Parathyroid adenoma (tissue), 2 donors: ENCODE measurements at regions not wholly inside any gene's neighbourhood (a gene's known extent, or its start where the extent isn't known, plus 50 kb on each side); places are given as distances from the start of the nearest gene placed in this dataset.
A peak's percentile ranks its signal among the peaks of the same experiment; 100 is the strongest.

ENCODE experiments used
- H2AFZ ChIP-seq: fragments of 300-600 bp; sonication (generic); one replicate; pipeline ENCODE4 v1.7.0; 2017; ENCODE audit warnings: antibody characterized with exemption, mild to moderate bottlenecking
- H3K27ac ChIP-seq: fragments of 300-600 bp; sonication (generic); one replicate; pipeline ENCODE4 v1.7.0; 2017
- H3K27me3 ChIP-seq: fragments of 300-600 bp; sonication (generic); one replicate; pipeline ENCODE4 v1.7.0; 2017; ENCODE audit warnings: low read length; ENCODE audit not compliant: control insufficient read depth, insufficient read depth
- H3K36me3 ChIP-seq: fragments of 300-600 bp; sonication (generic); one replicate; pipeline ENCODE4 v1.7.0; 2017; ENCODE audit warnings: low read length; ENCODE audit not compliant: control insufficient read depth, insufficient read depth
- H3K4me1 ChIP-seq: fragments of 300-600 bp; sonication (generic); one replicate; pipeline ENCODE4 v1.7.0; 2017; ENCODE audit warnings: control low read depth
- H3K4me2 ChIP-seq: fragments of 300-600 bp; sonication (generic); one replicate; pipeline ENCODE4 v1.7.0; 2017; ENCODE audit warnings: low read length
- H3K4me3 ChIP-seq: fragments of 300-600 bp; sonication (generic); one replicate; pipeline ENCODE4 v1.7.0; 2017; ENCODE audit warnings: low read depth, low read length
- H3K79me2 ChIP-seq: fragments of 300-600 bp; sonication (generic); one replicate; pipeline ENCODE4 v1.7.0; 2017; ENCODE audit warnings: control low read depth
- H3K9ac ChIP-seq: fragments of 300-600 bp; sonication (generic); one replicate; pipeline ENCODE4 v1.7.0; 2017; ENCODE audit warnings: mild to moderate bottlenecking
- H3K9me3 ChIP-seq: fragments of 300-600 bp; sonication (generic); one replicate; pipeline ENCODE4 v1.7.0; 2017; ENCODE audit warnings: low read length; ENCODE audit not compliant: control insufficient read depth
- CTCF ChIP-seq: fragments of 300-600 bp; sonication (generic); IDR thresholded peaks from one replicate; pipeline ENCODE4 v1.7.0; 2017; ENCODE audit warnings: antibody characterized with exemption, mild to moderate bottlenecking
- donor health status: primary hyperparathyroidism.

- Histone ChIP-seq H3K79me2 (no peaks in the 10 kb centered on the region), H3K4me2 (no peak overlapping the region), H3K9ac (no peak overlapping the region), H3K36me3 (no peaks in the 10 kb centered on the region), H3K4me1 (no peaks in the 10 kb centered on the region), H3K27ac (no peak overlapping the region), H3K9me3 (no peaks in the 10 kb centered on the region), H3K4me3 (no peak overlapping the region), H3K27me3 (no peaks in the 10 kb centered on the region), H2AFZ (no peak overlapping the region)
- peak; percentile 12 for TF ChIP-seq CTCF
Observed at GRCh38 chr10:108204528-108205305, 1040.2 kb upstream of the SORCS1 start.

- Histone ChIP-seq H2AFZ (no peak overlapping the region), H3K79me2 (no peaks in the 10 kb centered on the region), H3K27ac (no peak overlapping the region), H3K27me3 (no peaks in the 10 kb centered on the region), H3K4me2 (no peak overlapping the region), H3K4me3 (no peak overlapping the region), H3K9ac (no peak overlapping the region), H3K36me3 (no peaks in the 10 kb centered on the region), H3K4me1 (no peaks in the 10 kb centered on the region), H3K9me3 (no peaks in the 10 kb centered on the region)
- no peak for TF ChIP-seq CTCF
Observed at GRCh38 chr10:108203905-108204527, 1039.5 kb upstream of the SORCS1 start.

GRCh38 chr10:108187408-108188012, 1023.0 kb upstream of the SORCS1 start:
- Histone ChIP-seq H3K4me1 (no peaks in the 10 kb centered on the region), H2AFZ (no peak overlapping the region), H3K27me3 (no peaks in the 10 kb centered on the region), H3K4me2 (no peak overlapping the region), H3K9me3 (no peaks in the 10 kb centered on the region), H3K9ac (no peak overlapping the region), H3K27ac (no peak overlapping the region), H3K4me3 (no peak overlapping the region), H3K79me2 (no peaks in the 10 kb centered on the region), H3K36me3 (no peaks in the 10 kb centered on the region)
- no peak for TF ChIP-seq CTCF

GRCh38 chr10:108184114-108184513, 1019.6 kb upstream of the SORCS1 start:
- no peak for TF ChIP-seq CTCF
- Histone ChIP-seq H3K9ac (no peak overlapping the region), H2AFZ (no peak overlapping the region), H3K27me3 (no peaks in the 10 kb centered on the region), H3K4me3 (no peak overlapping the region), H3K27ac (no peak overlapping the region), H3K4me2 (no peak overlapping the region), H3K79me2 (no peaks in the 10 kb centered on the region), H3K4me1 (no peaks in the 10 kb centered on the region), H3K9me3 (no peaks in the 10 kb centered on the region), H3K36me3 (no peaks in the 10 kb centered on the region)
